ENCODE measurements at regions not wholly inside any gene's neighbourhood (a gene's known extent, or its start where the extent isn't known, plus 50 kb on each side); places are given as distances from the start of the nearest gene placed in this dataset.

- Histone ChIP-seq H3K4me3 (ENCODE audit: low read depth, low read length) (no peak overlapping the region), H3K27me3 (ENCODE audit: insufficient read depth, low read depth, severe bottlenecking) (no peaks in the 10 kb centered on the region), H3K36me3 (no peaks in the 10 kb centered on the region), H3K27ac (no peak overlapping the region), H3K9me3 (ENCODE audit: severe bottlenecking) (no peaks in the 10 kb centered on the region)
- no peak for TF ChIP-seq CTCF (IDR thresholded peaks at IDR 0.05; ENCODE audit: low read depth, low read length)
- DNase-seq, result no peak
Observed at GRCh38 chr9:120038342-120038741, 541.6 kb downstream of the CDK5RAP2 start.

- H3K4me3 ChIP-seq (ENCODE audit: low read depth, low read length), result no peak overlapping the region
- no peaks in the 10 kb centered on the region for H3K36me3 ChIP-seq
- H3K9me3 ChIP-seq (ENCODE audit: severe bottlenecking), result no peaks in the 10 kb centered on the region
- DNase-seq, result peak; percentile 25
- peak; percentile 28; the same call in 1 of the 2 replicates for TF ChIP-seq CTCF (IDR thresholded peaks at IDR 0.05; ENCODE audit: low read depth, low read length)
- no peak overlapping the region for H3K27ac ChIP-seq
- no peaks in the 10 kb centered on the region for H3K27me3 ChIP-seq (ENCODE audit: insufficient read depth, low read depth, severe bottlenecking)
Observed at GRCh38 chr9:120032639-120033038, 547.3 kb downstream of the CDK5RAP2 start.

- Histone ChIP-seq H3K36me3 (no peaks in the 10 kb centered on the region), H3K9me3 (ENCODE audit: severe bottlenecking) (no peaks in the 10 kb centered on the region), H3K27me3 (ENCODE audit: insufficient read depth, low read depth, severe bottlenecking) (no peaks in the 10 kb centered on the region), H3K27ac (no peak overlapping the region), H3K4me3 (ENCODE audit: low read depth, low read length) (no peak overlapping the region)
- no peak for DNase-seq
- no peak for TF ChIP-seq CTCF (IDR thresholded peaks at IDR 0.05; ENCODE audit: low read depth, low read length)
Observed at GRCh38 chr9:120030847-120031246, 549.1 kb downstream of the CDK5RAP2 start.

GRCh38 chr9:120018550-120018949 lies 561.4 kb downstream of the CDK5RAP2 start:
- Histone ChIP-seq H3K4me3 (ENCODE audit: low read depth, low read length) (no peak overlapping the region), H3K27ac (no peak overlapping the region), H3K9me3 (ENCODE audit: severe bottlenecking) (no peaks in the 10 kb centered on the region), H3K27me3 (ENCODE audit: insufficient read depth, low read depth, severe bottlenecking) (no peaks in the 10 kb centered on the region), H3K36me3 (no peaks in the 10 kb centered on the region)
- no peak for DNase-seq
- no peak for TF ChIP-seq CTCF (IDR thresholded peaks at IDR 0.05; ENCODE audit: low read depth, low read length)

- Histone ChIP-seq H3K27ac (no peak overlapping the region), H3K9me3 (ENCODE audit: severe bottlenecking) (no peaks in the 10 kb centered on the region), H3K27me3 (ENCODE audit: insufficient read depth, low read depth, severe bottlenecking) (no peaks in the 10 kb centered on the region), H3K36me3 (no peaks in the 10 kb centered on the region), H3K4me3 (ENCODE audit: low read depth, low read length) (no peak overlapping the region)
- no peak for TF ChIP-seq CTCF (IDR thresholded peaks at IDR 0.05; ENCODE audit: low read depth, low read length)
- DNase-seq, result no peak
Observed at GRCh38 chr9:120018037-120018436, 561.9 kb downstream of the CDK5RAP2 start.

- no peak for TF ChIP-seq CTCF (IDR thresholded peaks at IDR 0.05; ENCODE audit: low read depth, low read length)
- no peak for DNase-seq
- no peak overlapping the region for H3K4me3 ChIP-seq (ENCODE audit: low read depth, low read length)
- H3K36me3 ChIP-seq, result no peaks in the 10 kb centered on the region
- H3K9me3 ChIP-seq (ENCODE audit: severe bottlenecking), result no peaks in the 10 kb centered on the region
- H3K27me3 ChIP-seq (ENCODE audit: insufficient read depth, low read depth, severe bottlenecking), result no peaks in the 10 kb centered on the region
- no peak overlapping the region for H3K27ac ChIP-seq
Observed at GRCh38 chr9:120016231-120016630, 563.7 kb downstream of the CDK5RAP2 start.
